Nephron progenitor cell (in vitro differentiated cells): ENCODE measurements at regions not wholly inside any gene's neighbourhood (a gene's known extent, or its start where the extent isn't known, plus 50 kb on each side); places are given as distances from the start of the nearest gene placed in this dataset.

ENCODE experiments used
- DNase-seq: peaks from one replicate; pipeline ENCODE4 v3.0.0; 2021
- H3K27ac Mint-ChIP-seq: 2 replicates; pipeline ENCODE4 v1.8.0; 2021; ENCODE audit warnings: mild to moderate bottlenecking, moderate library complexity, mixed read lengths
- H3K27me3 Mint-ChIP-seq: 2 replicates; pipeline ENCODE4 v1.8.0; 2021; ENCODE audit warnings: mild to moderate bottlenecking, low read depth, mixed read lengths; ENCODE audit not compliant: poor library complexity
- H3K36me3 Mint-ChIP-seq: 2 replicates; pipeline ENCODE4 v1.8.0; 2021; ENCODE audit warnings: low read depth, mixed read lengths
- H3K4me1 Mint-ChIP-seq: 2 replicates; pipeline ENCODE4 v1.8.0; 2021; ENCODE audit warnings: mixed read lengths
- H3K4me3 Mint-ChIP-seq: 2 replicates; pipeline ENCODE4 v1.8.0; 2021; ENCODE audit warnings: mild to moderate bottlenecking, moderate library complexity, mixed read lengths
- H3K9me3 Mint-ChIP-seq: 2 replicates; pipeline ENCODE4 v1.8.0; 2021; ENCODE audit warnings: mild to moderate bottlenecking, moderate library complexity, mixed read lengths
- TF ChIP-seq, protein P1 (sequence below): fragments of 200-600 bp; sonication (generic); IDR thresholded peaks from 2 replicates; pipeline ENCODE4 v1.5.0; 2021; ENCODE audit warnings: antibody characterized with exemption

GRCh38 chr1:244955661-244956060 is 91.3 kb upstream of the HNRNPU start:
- no peak overlapping the region for H3K27ac Mint-ChIP-seq
- peaks cover 3% of the 10 kb centered on the region for H3K27me3 Mint-ChIP-seq
- H3K4me3 Mint-ChIP-seq: no peak overlapping the region
- no peaks in the 10 kb centered on the region for H3K36me3 Mint-ChIP-seq
- no peaks in the 10 kb centered on the region for H3K4me1 Mint-ChIP-seq
- H3K9me3 Mint-ChIP-seq: no peaks in the 10 kb centered on the region
- TF ChIP-seq, protein P1, sequence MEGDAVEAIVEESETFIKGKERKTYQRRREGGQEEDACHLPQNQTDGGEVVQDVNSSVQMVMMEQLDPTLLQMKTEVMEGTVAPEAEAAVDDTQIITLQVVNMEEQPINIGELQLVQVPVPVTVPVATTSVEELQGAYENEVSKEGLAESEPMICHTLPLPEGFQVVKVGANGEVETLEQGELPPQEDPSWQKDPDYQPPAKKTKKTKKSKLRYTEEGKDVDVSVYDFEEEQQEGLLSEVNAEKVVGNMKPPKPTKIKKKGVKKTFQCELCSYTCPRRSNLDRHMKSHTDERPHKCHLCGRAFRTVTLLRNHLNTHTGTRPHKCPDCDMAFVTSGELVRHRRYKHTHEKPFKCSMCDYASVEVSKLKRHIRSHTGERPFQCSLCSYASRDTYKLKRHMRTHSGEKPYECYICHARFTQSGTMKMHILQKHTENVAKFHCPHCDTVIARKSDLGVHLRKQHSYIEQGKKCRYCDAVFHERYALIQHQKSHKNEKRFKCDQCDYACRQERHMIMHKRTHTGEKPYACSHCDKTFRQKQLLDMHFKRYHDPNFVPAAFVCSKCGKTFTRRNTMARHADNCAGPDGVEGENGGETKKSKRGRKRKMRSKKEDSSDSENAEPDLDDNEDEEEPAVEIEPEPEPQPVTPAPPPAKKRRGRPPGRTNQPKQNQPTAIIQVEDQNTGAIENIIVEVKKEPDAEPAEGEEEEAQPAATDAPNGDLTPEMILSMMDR: no peak
- DNase-seq: no peak

GRCh38 chr1:244954359-244954758 is 90.0 kb upstream of the HNRNPU start:
- DNase-seq: no peak
- Mint-ChIP-seq H3K4me3 (no peak overlapping the region), H3K9me3 (no peaks in the 10 kb centered on the region), H3K27me3 (peaks cover 3% of the 10 kb centered on the region), H3K36me3 (no peaks in the 10 kb centered on the region), H3K4me1 (no peaks in the 10 kb centered on the region), H3K27ac (no peak overlapping the region)
- TF ChIP-seq, protein P1: no peak

DNA sequence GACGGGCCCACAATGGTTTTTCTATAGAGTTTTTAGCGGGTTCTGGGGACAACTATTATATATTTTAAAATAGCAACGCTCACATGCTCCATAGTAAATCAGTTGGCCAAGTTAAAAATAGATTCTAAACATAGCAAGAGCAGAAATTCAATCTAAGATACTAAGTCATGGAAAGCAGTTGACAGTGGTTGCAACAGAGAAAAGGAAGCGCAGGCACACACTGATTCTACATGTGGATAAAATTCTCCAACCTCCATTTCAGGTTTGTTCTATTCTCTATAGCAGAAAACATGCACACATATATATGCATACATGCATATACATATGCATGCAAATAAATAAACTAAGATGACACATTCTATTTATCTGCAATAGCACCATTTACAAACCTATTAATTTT is 89.6 kb upstream of the HNRNPU start:
- Mint-ChIP-seq H3K27ac (no peak overlapping the region), H3K9me3 (no peaks in the 10 kb centered on the region), H3K36me3 (no peaks in the 10 kb centered on the region), H3K27me3 (peaks cover 3% of the 10 kb centered on the region), H3K4me1 (no peaks in the 10 kb centered on the region), H3K4me3 (no peak overlapping the region)
- DNase-seq: no peak
- TF ChIP-seq, protein P1: no peak

- DNase-seq: no peak
- Mint-ChIP-seq H3K4me1 (no peaks in the 10 kb centered on the region), H3K27me3 (peaks cover 3% of the 10 kb centered on the region), H3K4me3 (no peak overlapping the region), H3K9me3 (peaks cover 4% of the 10 kb centered on the region), H3K36me3 (no peaks in the 10 kb centered on the region), H3K27ac (no peak overlapping the region)
- TF ChIP-seq, protein P1: no peak
These were observed 88.6 kb upstream of the HNRNPU start for GRCh38 chr1:244952940-244953339.

GRCh38 chr1:244952280-244952933 is 88.1 kb upstream of the HNRNPU start:
- Mint-ChIP-seq H3K9me3 (peaks cover 4% of the 10 kb centered on the region), H3K4me3 (no peak overlapping the region), H3K4me1 (no peaks in the 10 kb centered on the region), H3K27ac (no peak overlapping the region), H3K27me3 (peaks cover 5% of the 10 kb centered on the region), H3K36me3 (no peaks in the 10 kb centered on the region)
- TF ChIP-seq, protein P1: no peak
- no peak for DNase-seq

- Mint-ChIP-seq H3K4me3 (no peak overlapping the region), H3K27me3 (peaks cover 13% of the 10 kb centered on the region), H3K27ac (no peak overlapping the region), H3K4me1 (no peaks in the 10 kb centered on the region), H3K36me3 (no peaks in the 10 kb centered on the region), H3K9me3 (peaks cover 8% of the 10 kb centered on the region)
- DNase-seq: no peak
- TF ChIP-seq, protein P1: no peak
These were observed 84.1 kb upstream of the HNRNPU start for GRCh38 chr1:244948416-244948815.
